ENCODE measurements at regions not wholly inside any gene's neighbourhood (a gene's known extent, or its start where the extent isn't known, plus 50 kb on each side); places are given as distances from the start of the nearest gene placed in this dataset.

GRCh38 chr9:10928372-10928771, 315.6 kb upstream of the PTPRD start:
- no peak overlapping the region for H3K4me3 ChIP-seq (ENCODE audit: low read depth, low read length)
- DNase-seq (ENCODE audit: low read depth) = no peak
- TF ChIP-seq, protein P1, sequence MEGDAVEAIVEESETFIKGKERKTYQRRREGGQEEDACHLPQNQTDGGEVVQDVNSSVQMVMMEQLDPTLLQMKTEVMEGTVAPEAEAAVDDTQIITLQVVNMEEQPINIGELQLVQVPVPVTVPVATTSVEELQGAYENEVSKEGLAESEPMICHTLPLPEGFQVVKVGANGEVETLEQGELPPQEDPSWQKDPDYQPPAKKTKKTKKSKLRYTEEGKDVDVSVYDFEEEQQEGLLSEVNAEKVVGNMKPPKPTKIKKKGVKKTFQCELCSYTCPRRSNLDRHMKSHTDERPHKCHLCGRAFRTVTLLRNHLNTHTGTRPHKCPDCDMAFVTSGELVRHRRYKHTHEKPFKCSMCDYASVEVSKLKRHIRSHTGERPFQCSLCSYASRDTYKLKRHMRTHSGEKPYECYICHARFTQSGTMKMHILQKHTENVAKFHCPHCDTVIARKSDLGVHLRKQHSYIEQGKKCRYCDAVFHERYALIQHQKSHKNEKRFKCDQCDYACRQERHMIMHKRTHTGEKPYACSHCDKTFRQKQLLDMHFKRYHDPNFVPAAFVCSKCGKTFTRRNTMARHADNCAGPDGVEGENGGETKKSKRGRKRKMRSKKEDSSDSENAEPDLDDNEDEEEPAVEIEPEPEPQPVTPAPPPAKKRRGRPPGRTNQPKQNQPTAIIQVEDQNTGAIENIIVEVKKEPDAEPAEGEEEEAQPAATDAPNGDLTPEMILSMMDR (conservative IDR thresholded peaks at IDR 0.05; ENCODE audit: low read depth, low read length) = no peak

GRCh38 chr9:10930081-10930480, 317.3 kb upstream of the PTPRD start:
- no peak overlapping the region for H3K4me3 ChIP-seq (ENCODE audit: low read depth, low read length)

DNA sequence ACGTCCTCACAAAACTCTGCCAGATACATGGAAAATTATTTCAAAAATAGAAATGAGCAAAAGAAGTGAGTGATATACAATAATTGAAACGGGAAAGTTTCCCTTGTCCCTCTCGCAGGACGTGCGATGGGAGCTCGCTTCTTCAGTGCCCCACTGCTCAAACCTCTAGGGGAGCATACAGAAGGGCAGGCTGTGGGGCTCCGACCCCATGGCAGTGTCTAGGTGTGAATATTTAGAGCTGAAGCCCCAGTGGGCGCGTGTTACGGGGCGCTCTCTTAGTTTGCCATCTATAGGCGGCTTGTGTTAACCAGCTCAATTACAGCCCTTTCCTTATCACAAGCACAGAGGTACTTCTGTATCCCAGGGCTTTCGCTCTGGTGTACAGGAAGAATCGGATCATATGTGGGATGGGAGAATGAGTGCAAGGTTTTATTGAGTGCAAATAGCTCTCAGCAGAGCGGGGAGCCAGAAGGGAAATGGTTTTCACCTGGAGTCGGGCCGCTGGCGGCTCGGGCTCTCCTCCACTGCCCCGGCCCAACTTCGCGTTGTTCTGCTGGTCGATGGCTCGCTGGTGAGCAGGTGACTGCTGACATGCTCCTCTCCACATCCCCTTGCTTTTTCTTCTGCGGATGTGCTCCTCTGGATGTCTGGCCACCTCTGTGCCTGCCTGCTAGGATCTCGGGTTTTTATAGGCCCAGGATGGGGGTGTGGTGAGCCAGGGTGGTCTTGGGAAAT, 334.0 kb upstream of the PTPRD start:
- DNase-seq (ENCODE audit: low read depth) = no peak
- no peak overlapping the region for H3K4me3 ChIP-seq (ENCODE audit: low read depth, low read length)
- TF ChIP-seq, protein P1 (conservative IDR thresholded peaks at IDR 0.05; ENCODE audit: low read depth, low read length) = no peak

More at GRCh38 chr9:10930081-10930480, 317.3 kb upstream of the PTPRD start:
- DNase-seq (ENCODE audit: low read depth) = no peak
- TF ChIP-seq, protein P1 (conservative IDR thresholded peaks at IDR 0.05; ENCODE audit: low read depth, low read length) = no peak

- no peak for DNase-seq (ENCODE audit: low read depth)
- no peak overlapping the region for H3K4me3 ChIP-seq (ENCODE audit: low read depth, low read length)
- TF ChIP-seq, protein P1 (conservative IDR thresholded peaks at IDR 0.05; ENCODE audit: low read depth, low read length) = no peak
Observed at GRCh38 chr9:10957878-10958277, 345.1 kb upstream of the PTPRD start.

DNA sequence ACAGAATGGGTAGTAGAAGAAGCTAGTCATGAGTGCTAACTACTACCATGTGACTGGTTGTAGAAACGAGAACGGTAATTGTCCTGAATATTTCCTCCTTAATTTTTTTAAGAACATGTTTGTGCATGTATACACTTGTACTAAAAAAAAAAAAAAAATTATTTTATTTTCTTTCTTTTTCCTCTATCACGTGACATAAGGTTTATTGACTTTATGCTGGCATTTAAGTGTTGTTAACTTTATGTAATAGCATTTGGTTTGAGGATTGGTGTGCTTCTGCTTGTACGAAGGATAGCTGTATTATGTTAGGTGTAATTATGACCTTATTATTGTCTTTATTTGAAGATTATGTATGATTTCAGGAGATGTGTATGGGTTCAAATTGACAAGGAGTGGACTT, 349.1 kb upstream of the PTPRD start:
- H3K4me3 ChIP-seq (ENCODE audit: low read depth, low read length) = no peak overlapping the region
- DNase-seq (ENCODE audit: low read depth) = no peak
- TF ChIP-seq, protein P1 (conservative IDR thresholded peaks at IDR 0.05; ENCODE audit: low read depth, low read length) = no peak

DNA sequence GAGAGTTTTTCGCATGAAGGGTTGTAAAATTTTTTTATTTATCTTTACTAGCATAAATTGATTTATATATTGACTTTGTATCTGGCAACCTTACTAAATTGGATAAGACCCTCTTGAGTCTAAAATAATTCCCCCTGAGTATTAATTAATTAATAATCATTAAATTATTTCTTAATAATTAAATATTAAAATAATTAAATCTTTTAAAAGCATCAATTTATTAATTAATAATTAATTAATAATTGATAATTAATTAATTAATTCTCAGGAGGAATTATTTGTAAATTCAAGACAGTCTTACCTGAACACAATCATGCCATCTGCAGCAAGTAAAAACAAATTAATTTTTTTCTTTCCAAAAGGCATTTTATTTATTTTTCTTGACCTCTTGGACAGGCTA, 370.4 kb upstream of the PTPRD start:
- TF ChIP-seq, protein P1 (conservative IDR thresholded peaks at IDR 0.05; ENCODE audit: low read depth, low read length) = no peak
- H3K4me3 ChIP-seq (ENCODE audit: low read depth, low read length) = no peak overlapping the region
- DNase-seq (ENCODE audit: low read depth) = no peak

DNA sequence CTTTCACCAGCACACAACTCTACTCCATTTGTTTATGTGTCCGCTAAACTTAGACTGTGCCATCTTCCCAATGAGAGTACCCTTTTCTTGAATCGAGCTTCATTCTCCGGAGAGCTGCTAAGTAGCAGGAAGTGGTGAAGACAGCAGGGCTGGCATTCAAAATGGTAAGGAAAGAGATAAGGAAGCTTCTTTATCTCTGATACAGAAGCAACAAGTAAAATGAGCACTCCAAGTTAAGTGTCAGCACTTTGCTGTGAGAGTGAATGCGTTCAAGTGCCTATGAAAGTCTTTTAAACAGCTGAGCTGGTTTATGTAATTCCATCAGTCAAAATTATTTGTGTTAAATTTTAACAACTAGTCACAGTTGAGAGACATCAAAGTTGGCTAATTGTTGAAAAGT, 386.8 kb upstream of the PTPRD start:
- no peak overlapping the region for H3K4me3 ChIP-seq (ENCODE audit: low read depth, low read length)
- TF ChIP-seq, protein P1 (conservative IDR thresholded peaks at IDR 0.05; ENCODE audit: low read depth, low read length) = no peak
- DNase-seq (ENCODE audit: low read depth) = no peak
